T-cell (primary cell): ENCODE measurements at regions not wholly inside any gene's neighbourhood (a gene's known extent, or its start where the extent isn't known, plus 50 kb on each side); places are given as distances from the start of the nearest gene placed in this dataset.

Experiments
- ATAC-seq, 4 experiments: fragments of 200-7000 bp in 3 of 4; fragments of 150-1000 bp in 1 of 4; cut with Tn5 transposase; replicated peaks in 1 of 4; 1 replicate in 3 of 4; 2 replicates in 1 of 4; pipeline ENCODE4 v1.10.0; 2021; ENCODE audit warnings: moderate library complexity in 3 of 4, mild to moderate bottlenecking in 2 of 4, moderate number of reproducible peaks in 1 of 4
- CTCF ChIA-PET, 2 donors: fragments of 300-600 bp; sonication (Branson Sonifier 250); formaldehyde crosslinking; loops; one replicate each; lab custom pipeline; 2022; ENCODE audit warnings: antibody characterized with exemption in 2 of 2; lab: Charles Lee
- POLR2A ChIA-PET, 2 donors: fragments of 300-600 bp; sonication (Branson Sonifier 250); formaldehyde crosslinking; loops; one replicate each; lab custom pipeline; 2022; ENCODE audit warnings: antibody characterized with exemption in 2 of 2; lab: Charles Lee
- DNase-seq, 35 experiments: peaks; one replicate each; pipeline versions ENCODE4 v3.0.0 to v3.0.0-alpha.2; 2013 to 2023
- H3K27ac ChIP-seq: one replicate; pipeline ENCODE4 v1.5.1; 2013; ENCODE audit warnings: low read length
- H3K27me3 ChIP-seq, 2 experiments: replicated peaks in 1 of 2; 1 replicate in 1 of 2; 2 replicates in 1 of 2; pipeline versions ENCODE4 v1.6.1 to v1.7.0; 2013; ENCODE audit warnings: low read length in 1 of 2, mixed read lengths in 1 of 2; ENCODE audit not compliant: control insufficient read depth in 2 of 2, insufficient read depth in 2 of 2; ENCODE audit errors: extremely low read depth in 1 of 2
- H3K36me3 ChIP-seq, 2 donors: 1 replicate in 1 of 2; 2 replicates in 1 of 2; pipeline versions ENCODE4 v1.6.1 to v1.7.0; 2013; ENCODE audit warnings: low read length in 1 of 2; ENCODE audit not compliant: control insufficient read depth in 2 of 2, insufficient read depth in 1 of 2; ENCODE audit errors: extremely low read depth in 1 of 2
- H3K4me1 ChIP-seq, 2 experiments: 1 replicate in 1 of 2; 2 replicates in 1 of 2; pipeline versions ENCODE4 v1.6.1 to v1.7.0; 2013; ENCODE audit warnings: low read length in 2 of 2, mixed read lengths in 1 of 2; ENCODE audit not compliant: insufficient read depth in 2 of 2, control insufficient read depth in 1 of 2; ENCODE audit errors: extremely low read depth in 1 of 2
- H3K4me3 ChIP-seq, 2 donors: 1 replicate in 1 of 2; 2 replicates in 1 of 2; pipeline versions ENCODE4 v1.5.1 to v1.7.0; 2013; ENCODE audit warnings: mild to moderate bottlenecking in 2 of 2, low read length in 1 of 2, moderate library complexity in 1 of 2; ENCODE audit not compliant: control insufficient read depth in 1 of 2; ENCODE audit errors: extremely low read depth in 1 of 2
- H3K9me3 ChIP-seq: 2 replicates; pipeline ENCODE4 v1.7.0; 2013
- H3K27ac Mint-ChIP-seq, 2 donors: one replicate each; pipeline ENCODE4 v1.8.0; 2020 to 2021; ENCODE audit warnings: mild to moderate bottlenecking in 2 of 2, mixed read lengths in 2 of 2
- H3K27me3 Mint-ChIP-seq, 2 donors: one replicate each; pipeline ENCODE4 v1.8.0; 2021 to 2022; ENCODE audit warnings: mixed read lengths in 2 of 2
- H3K36me3 Mint-ChIP-seq: one replicate; pipeline ENCODE4 v1.8.0; 2021; ENCODE audit warnings: mixed read lengths
- H3K4me1 Mint-ChIP-seq, 3 donors: one replicate each; pipeline ENCODE4 v1.8.0; 2020 to 2022; ENCODE audit warnings: mixed read lengths in 3 of 3, mild to moderate bottlenecking in 1 of 3
- H3K4me3 Mint-ChIP-seq, 3 donors: one replicate each; pipeline ENCODE4 v1.8.0; 2020 to 2022; ENCODE audit warnings: mild to moderate bottlenecking in 3 of 3, mixed read lengths in 3 of 3, moderate library complexity in 3 of 3
- H3K9me3 Mint-ChIP-seq, 3 donors: one replicate each; pipeline ENCODE4 v1.8.0; 2020 to 2022; ENCODE audit warnings: mixed read lengths in 3 of 3
- WGBS: methylation state at CpG from one replicate; pipeline ENCODE4 v1.1.5; 2013; ENCODE audit warnings: missing lambda C conversion rate; ENCODE audit not compliant: insufficient coverage; 5-methylcytosine and 5-hydroxymethylcytosine counted together

DNA sequence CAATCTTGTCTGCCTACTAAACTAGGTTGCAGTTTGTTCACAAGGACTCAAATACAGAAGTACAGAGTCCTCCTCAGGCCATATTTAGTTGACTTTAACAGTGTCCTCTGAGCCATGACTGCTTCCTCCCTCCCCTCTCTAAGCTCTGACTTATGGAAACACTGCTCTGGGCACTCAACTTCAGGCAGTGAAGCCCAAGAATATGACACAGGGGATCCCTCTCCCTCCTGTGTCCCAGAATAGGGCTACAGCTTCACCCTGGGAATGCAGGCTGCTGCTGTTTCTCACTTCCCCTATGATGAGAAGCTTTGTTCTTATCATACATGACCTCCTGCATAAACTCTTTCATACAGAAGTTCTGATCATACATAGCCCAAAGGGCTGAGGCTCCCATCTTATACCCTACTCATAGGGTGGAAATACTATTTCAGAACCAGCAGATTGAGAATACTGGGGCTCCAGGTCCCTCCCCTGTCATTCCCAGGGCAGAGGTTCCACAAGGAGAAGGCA lies 97.3 kb upstream of the UST start:
- H3K27ac Mint-ChIP-seq: no peak overlapping the region
- H3K9me3 Mint-ChIP-seq: peaks cover 0 to 6% (median 5%) of the 10 kb centered on the region in 3 donors
- no peak overlapping the region for H3K4me3 ChIP-seq
- peaks cover 0 to 9% of the 10 kb centered on the region in 2 experiments for H3K27me3 ChIP-seq
- H3K27me3 Mint-ChIP-seq: peaks cover 8 to 19% of the 10 kb centered on the region in 2 donors
- H3K4me1 Mint-ChIP-seq: no peaks in the 10 kb centered on the region
- no peaks in the 10 kb centered on the region for H3K36me3 ChIP-seq
- CTCF ChIA-PET: interaction anchor here in 1 of 2 donors (0.6 kb wide), 1 partner anchor 135 kb away, joined by 11 read pairs; no protein-coding TSS in a partner anchor
- H3K4me1 ChIP-seq: no peaks in the 10 kb centered on the region
- POLR2A ChIA-PET: no interaction called here
- H3K27ac ChIP-seq: no peak overlapping the region
- no peak for DNase-seq
- ATAC-seq: no peak
- H3K36me3 Mint-ChIP-seq: no peaks in the 10 kb centered on the region
- H3K9me3 ChIP-seq: no peaks in the 10 kb centered on the region
- no peak overlapping the region for H3K4me3 Mint-ChIP-seq

DNA sequence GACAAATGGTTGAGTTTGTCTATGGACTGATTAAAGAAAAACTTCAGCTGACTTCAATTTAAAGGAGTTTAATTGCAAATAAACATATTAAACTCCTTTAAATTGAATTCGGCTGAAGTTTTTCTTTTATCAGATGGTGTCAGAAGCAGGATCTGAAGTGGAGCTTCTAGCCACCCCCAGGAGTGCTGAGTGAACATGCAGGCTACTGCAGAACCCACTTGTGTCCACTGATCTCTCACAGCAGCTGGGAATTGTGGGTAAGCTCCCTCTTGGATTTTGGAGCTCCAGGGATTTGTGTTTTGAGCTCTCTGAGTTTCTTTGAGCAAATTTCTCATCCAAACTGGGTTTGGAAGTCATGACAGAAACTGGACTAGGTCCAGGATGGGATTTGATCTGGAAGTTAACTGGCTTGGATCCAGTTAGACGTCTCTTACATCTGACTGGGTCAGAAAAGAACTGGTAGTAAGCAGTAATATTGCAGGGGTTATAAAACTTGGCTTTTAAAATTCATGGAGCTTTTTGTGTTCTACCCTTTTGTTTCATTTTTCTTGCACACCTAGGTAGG lies 95.8 kb upstream of the UST start:
- no peak overlapping the region for H3K27ac Mint-ChIP-seq

DNA sequence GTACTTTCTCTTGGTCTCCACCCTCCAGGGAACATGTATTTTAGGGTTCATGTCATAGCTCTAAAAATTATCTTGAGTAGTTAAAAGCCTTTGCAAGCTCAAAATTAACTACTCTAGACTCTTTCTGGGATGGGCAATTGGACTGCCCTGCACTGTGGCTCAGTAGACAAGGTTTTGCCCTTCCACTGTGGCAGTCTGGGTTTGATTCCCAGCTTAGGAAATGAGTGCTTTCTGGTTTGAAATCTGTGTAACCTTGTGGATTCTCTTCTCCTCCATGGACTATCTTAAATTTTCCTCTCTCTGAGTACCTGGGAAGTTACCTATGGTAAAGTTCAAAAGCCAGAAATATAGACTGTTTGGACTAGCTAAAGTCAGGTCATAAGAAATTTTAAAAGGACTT lies 94.6 kb upstream of the UST start:
- Histone ChIP-seq H3K4me3 (no peak overlapping the region), H3K36me3 (no peaks in the 10 kb centered on the region), H3K27ac (no peak overlapping the region), H3K9me3 (no peaks in the 10 kb centered on the region), H3K4me1 (no peaks in the 10 kb centered on the region), H3K27me3 (peaks cover 0 to 9% of the 10 kb centered on the region in 2 experiments)
- no peak for DNase-seq
- Mint-ChIP-seq H3K9me3 (peaks cover 0 to 7% (median 6%) of the 10 kb centered on the region in 3 donors), H3K27me3 (peaks cover 8 to 16% of the 10 kb centered on the region in 2 donors), H3K27ac (no peak overlapping the region), H3K4me3 (no peak overlapping the region), H3K36me3 (no peaks in the 10 kb centered on the region), H3K4me1 (peaks cover 0 to 3% (median 0%) of the 10 kb centered on the region in 3 donors)
- CTCF ChIA-PET: no interaction called here
- POLR2A ChIA-PET: no interaction called here
- no peak for ATAC-seq

More for the DNA sequence above, 95.8 kb upstream of the UST start:
- Mint-ChIP-seq H3K4me1 (no peaks in the 10 kb centered on the region), H3K4me3 (no peak overlapping the region), H3K27me3 (peaks cover 8 to 14% of the 10 kb centered on the region in 2 donors), H3K36me3 (no peaks in the 10 kb centered on the region), H3K9me3 (peaks cover 0 to 6% (median 5%) of the 10 kb centered on the region in 3 donors)
- no peak for ATAC-seq
- no peaks in the 10 kb centered on the region for H3K9me3 ChIP-seq
- ChIA-PET CTCF (no interaction called here), POLR2A (interaction anchor here in 1 of 2 donors (0.6 kb wide), 1 partner anchor 417 kb away, joined by 4 read pairs; no protein-coding TSS in a partner anchor)
- DNase-seq: no peak
- peaks cover 0 to 9% of the 10 kb centered on the region in 2 experiments for H3K27me3 ChIP-seq
- no peaks in the 10 kb centered on the region for H3K36me3 ChIP-seq
- H3K27ac ChIP-seq: no peak overlapping the region
- WGBS: 40% methylated on average over 1 of the region's 2 CpGs
- no peak overlapping the region for H3K4me3 ChIP-seq
- no peaks in the 10 kb centered on the region for H3K4me1 ChIP-seq

DNA sequence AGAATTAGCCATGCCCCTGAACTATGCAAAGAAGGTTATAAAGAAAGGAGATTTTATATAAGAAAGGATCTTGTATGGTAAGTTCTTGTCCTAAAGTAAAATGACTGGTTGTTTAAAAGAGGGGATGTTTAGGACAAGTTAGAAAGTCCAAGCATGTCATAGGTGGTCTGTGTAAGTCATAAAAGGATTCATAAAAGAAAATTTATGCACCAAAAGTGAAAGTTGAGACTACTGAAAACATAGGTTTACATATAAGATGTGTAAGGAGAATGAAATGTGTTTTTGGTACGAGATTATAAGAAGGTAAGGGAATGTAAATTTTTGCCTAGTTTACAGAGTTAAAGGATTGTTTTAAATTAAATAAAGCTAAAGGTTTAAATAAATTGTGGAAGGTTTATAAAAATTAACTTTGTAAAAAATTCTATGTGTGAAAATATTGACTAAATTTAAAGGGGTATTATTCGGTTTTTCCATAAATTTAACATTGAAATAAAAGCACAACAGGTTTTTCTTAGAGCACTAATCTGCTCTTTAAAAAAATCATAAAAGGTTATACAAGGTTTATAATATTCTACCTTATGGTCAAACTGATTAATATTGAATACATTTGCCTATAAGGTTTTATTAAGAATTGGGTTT lies 93.6 kb upstream of the UST start:
- Mint-ChIP-seq H3K9me3 (peaks cover 0 to 8% (median 6%) of the 10 kb centered on the region in 3 donors), H3K4me3 (no peak overlapping the region), H3K36me3 (no peaks in the 10 kb centered on the region), H3K27ac (no peak overlapping the region), H3K27me3 (peaks cover 6 to 19% of the 10 kb centered on the region in 2 donors), H3K4me1 (peaks cover 0 to 4% (median 0%) of the 10 kb centered on the region in 3 donors)
- Histone ChIP-seq H3K27ac (no peak overlapping the region), H3K27me3 (peaks cover 0 to under 1% of the 10 kb centered on the region in 2 experiments), H3K4me1 (no peaks in the 10 kb centered on the region), H3K36me3 (no peaks in the 10 kb centered on the region), H3K4me3 (no peak overlapping the region), H3K9me3 (no peaks in the 10 kb centered on the region)
- ChIA-PET CTCF (no interaction called here), POLR2A (no interaction called here)
- no CpG with 5 or more reads among the region's 2 CpGs for WGBS
- no peak for DNase-seq
- ATAC-seq: no peak

DNA sequence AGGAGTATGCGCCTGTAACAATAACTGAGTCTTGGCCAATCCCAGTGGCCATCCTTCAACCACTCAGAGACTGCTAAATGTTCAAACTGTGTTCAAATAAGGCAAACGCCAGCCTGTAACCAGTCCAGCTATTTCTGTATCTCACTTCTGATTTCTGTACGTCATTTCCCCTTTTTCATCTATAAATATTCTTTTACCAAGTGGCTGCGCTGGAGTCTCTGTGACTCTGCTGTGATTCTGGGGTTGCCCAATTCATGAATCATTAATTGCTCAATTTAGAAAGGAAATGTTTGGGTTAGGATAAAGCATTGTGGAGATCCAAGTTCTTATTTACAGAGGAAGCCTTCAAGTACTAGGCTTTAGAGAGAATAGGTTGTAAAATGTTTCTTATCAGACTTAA lies 89.8 kb upstream of the UST start:
- H3K36me3 ChIP-seq: no peaks in the 10 kb centered on the region
- no peaks in the 10 kb centered on the region for H3K4me1 ChIP-seq
- no peak overlapping the region for H3K27ac ChIP-seq
- H3K9me3 ChIP-seq: peaks cover 2% of the 10 kb centered on the region
- Mint-ChIP-seq H3K27ac (no peak overlapping the region), H3K36me3 (no peaks in the 10 kb centered on the region), H3K9me3 (peaks cover 4 to 23% (median 9%) of the 10 kb centered on the region in 3 donors), H3K27me3 (peaks cover 4 to 7% of the 10 kb centered on the region in 2 donors), H3K4me3 (no peak overlapping the region), H3K4me1 (peaks cover 0 to 4% (median 0%) of the 10 kb centered on the region in 3 donors)
- ChIA-PET CTCF (no interaction called here), POLR2A (no interaction called here)
- 55% methylated on average over 2 of the region's 4 CpGs for WGBS
- no peaks in the 10 kb centered on the region for H3K27me3 ChIP-seq
- DNase-seq (no peak), ATAC-seq (no peak)
- H3K4me3 ChIP-seq: no peak overlapping the region

DNA sequence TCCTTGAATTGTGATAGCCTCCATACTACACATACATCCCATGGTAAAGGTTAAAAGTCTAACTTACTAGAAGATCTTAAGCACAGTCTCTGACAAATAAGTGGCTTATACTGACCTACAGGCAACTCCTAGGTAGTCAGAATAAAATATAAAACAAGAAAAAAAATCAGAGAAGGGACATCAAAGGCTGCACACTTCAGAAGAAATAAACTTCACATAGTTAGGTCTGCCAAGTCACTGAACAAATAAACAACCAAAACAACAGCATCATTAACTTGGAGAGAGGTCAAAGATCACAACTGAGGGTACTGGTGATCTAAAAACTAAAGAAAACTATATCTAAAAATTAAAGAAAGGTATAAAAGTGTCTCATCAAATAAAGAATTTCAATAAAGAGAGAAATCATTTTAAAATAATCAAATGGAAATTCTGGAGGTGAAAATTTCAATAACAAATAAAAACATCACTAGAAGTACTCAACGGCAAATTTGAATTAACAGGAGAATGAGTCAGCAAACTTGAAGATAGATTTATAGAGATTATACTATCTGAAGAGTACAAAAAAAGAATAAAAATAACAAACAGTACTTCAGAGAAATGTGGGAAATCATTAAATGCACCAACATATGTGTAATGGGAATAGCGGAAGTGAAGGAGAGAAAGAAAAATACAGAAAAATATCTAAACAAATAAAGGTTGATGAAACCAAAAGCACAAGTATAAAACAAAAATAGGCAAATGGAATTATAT lies 88.0 kb upstream of the UST start:
- Mint-ChIP-seq H3K4me3 (no peak overlapping the region), H3K9me3 (peaks cover 4 to 19% (median 5%) of the 10 kb centered on the region in 3 donors), H3K36me3 (no peaks in the 10 kb centered on the region), H3K4me1 (peaks cover 0 to 4% (median 0%) of the 10 kb centered on the region in 3 donors), H3K27ac (no peak overlapping the region), H3K27me3 (peaks cover 4 to 7% of the 10 kb centered on the region in 2 donors)
- no peaks in the 10 kb centered on the region for H3K36me3 ChIP-seq
- no peaks in the 10 kb centered on the region for H3K27me3 ChIP-seq
- ATAC-seq (no peak), DNase-seq (no peak)
- peaks cover 2% of the 10 kb centered on the region for H3K9me3 ChIP-seq
- ChIA-PET POLR2A (no interaction called here), CTCF (no interaction called here)
- no peak overlapping the region for H3K4me3 ChIP-seq
- WGBS: no CpG with 5 or more reads among the region's 2 CpGs
- no peak overlapping the region for H3K27ac ChIP-seq
- H3K4me1 ChIP-seq: no peaks in the 10 kb centered on the region
